Fibroblast of lung (primary cell): ENCODE measurements at regions not wholly inside any gene's neighbourhood (a gene's known extent, or its start where the extent isn't known, plus 50 kb on each side); places are given as distances from the start of the nearest gene placed in this dataset.

Experiments used
- EZH2 ChIP-seq: IDR thresholded peaks from 2 replicates; pipeline ENCODE4 v1.5.1; 2012; ENCODE audit warnings: low read length, control low read depth, mild to moderate bottlenecking; ENCODE audit errors: missing control alignments
- TF ChIP-seq, protein P1 (sequence below), 2 donors: IDR thresholded peaks in 1 of 2; conservative IDR thresholded peaks in 1 of 2; 1 replicate in 1 of 2; 2 replicates in 1 of 2; pipeline ENCODE4 v1.5.1; 2011 to 2012; ENCODE audit warnings: low read length in 2 of 2, control low read depth in 1 of 2, inconsistent platforms in 1 of 2, low read depth in 1 of 2, mild to moderate bottlenecking in 1 of 2

DNA sequence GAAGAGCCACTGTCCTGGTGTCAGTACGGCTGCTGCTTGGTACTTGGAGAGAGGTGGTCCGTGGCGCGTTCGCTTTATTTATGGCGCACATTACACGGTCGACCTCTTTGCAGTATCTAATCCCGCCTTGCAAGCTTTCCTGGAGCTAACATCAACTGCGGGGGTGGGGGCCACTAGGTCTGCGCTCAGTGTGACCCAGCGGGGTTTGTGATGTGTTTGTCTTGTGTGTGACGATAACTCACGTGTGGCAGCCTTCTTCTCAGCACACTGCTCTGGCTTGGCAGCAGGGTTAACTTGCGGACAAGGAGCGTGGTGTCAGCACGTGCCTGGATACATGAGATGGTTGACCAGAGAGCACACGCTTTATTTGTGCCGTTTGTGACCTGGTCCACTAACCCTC is 122.2 kb upstream of the RTL1 start:
- no peak for TF ChIP-seq EZH2
- TF ChIP-seq, protein P1, sequence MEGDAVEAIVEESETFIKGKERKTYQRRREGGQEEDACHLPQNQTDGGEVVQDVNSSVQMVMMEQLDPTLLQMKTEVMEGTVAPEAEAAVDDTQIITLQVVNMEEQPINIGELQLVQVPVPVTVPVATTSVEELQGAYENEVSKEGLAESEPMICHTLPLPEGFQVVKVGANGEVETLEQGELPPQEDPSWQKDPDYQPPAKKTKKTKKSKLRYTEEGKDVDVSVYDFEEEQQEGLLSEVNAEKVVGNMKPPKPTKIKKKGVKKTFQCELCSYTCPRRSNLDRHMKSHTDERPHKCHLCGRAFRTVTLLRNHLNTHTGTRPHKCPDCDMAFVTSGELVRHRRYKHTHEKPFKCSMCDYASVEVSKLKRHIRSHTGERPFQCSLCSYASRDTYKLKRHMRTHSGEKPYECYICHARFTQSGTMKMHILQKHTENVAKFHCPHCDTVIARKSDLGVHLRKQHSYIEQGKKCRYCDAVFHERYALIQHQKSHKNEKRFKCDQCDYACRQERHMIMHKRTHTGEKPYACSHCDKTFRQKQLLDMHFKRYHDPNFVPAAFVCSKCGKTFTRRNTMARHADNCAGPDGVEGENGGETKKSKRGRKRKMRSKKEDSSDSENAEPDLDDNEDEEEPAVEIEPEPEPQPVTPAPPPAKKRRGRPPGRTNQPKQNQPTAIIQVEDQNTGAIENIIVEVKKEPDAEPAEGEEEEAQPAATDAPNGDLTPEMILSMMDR (conservative IDR thresholded peaks at IDR 0.05 in 1 of 2, IDR thresholded peaks at IDR 0.05 in 1 of 2; ENCODE audit: low read depth in 1 of 2, low read length in 2 of 2): no peak
